ENCODE measurements at regions not wholly inside any gene's neighbourhood (a gene's known extent, or its start where the extent isn't known, plus 50 kb on each side); places are given as distances from the start of the nearest gene placed in this dataset.

DNA sequence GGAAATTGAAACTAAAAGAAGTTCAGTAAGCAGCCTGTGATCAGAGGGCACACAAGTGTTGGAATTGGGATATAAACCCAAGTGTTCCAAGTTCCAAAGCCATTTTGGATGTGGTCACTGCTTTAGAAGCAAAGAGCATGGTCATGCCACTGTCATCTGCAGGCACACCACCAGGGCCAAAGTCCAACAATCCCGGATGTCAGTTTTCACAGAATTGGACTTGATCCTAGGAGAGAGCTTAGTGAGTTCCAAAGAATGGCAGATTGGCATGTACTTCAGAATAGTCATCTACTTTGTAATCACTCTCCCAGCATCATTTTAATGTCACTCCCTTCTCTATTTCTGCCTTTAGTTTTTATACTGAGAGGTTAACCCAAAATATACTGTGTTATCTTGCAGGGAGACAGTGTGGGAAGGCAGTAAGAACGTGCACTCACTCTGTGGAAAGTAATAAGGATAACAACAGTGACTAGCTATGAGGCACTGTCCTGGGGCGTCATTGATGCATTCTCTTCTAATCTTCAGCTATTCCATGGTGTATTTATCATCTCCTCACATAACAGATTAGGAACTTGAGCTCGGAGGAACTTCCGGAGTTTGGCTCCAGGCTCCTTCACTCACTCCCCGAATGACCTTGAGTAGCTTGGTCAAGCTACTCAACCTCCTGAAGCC is 388.0 kb downstream of the ACTL7B start:
- H3K4me3 ChIP-seq (ENCODE audit: control insufficient read depth in 2 of 3, extremely low read depth in 1 of 3, insufficient read depth in 2 of 3, low read depth in 1 of 3, low read length in 3 of 3) = no peak overlapping the region
- FAIRE-seq (peak; percentile 48), DNase-seq (ENCODE audit: low read depth, low spot score) (no peak)
- H3K9ac ChIP-seq (ENCODE audit: control insufficient read depth, extremely low read depth, insufficient read depth, low read length) = no peak overlapping the region
- no peak overlapping the region for H3K27ac ChIP-seq (ENCODE audit: control insufficient read depth, insufficient read depth, low read length)
- no peaks in the 10 kb centered on the region for H3K9me1 ChIP-seq (ENCODE audit: control insufficient read depth, extremely low read depth, insufficient read depth, low read length)
- H3K4me1 ChIP-seq (ENCODE audit: control insufficient read depth, extremely low read depth, insufficient read depth, low read length) = peaks cover 7% of the 10 kb centered on the region
- no peak overlapping the region for H2AFZ ChIP-seq (ENCODE audit: control insufficient read depth, low read length)
- H3K4me2 ChIP-seq (ENCODE audit: control insufficient read depth, extremely low read depth, insufficient read depth, low read depth, low read length) = no peak overlapping the region
- no peaks in the 10 kb centered on the region for H3K9me3 ChIP-seq (ENCODE audit: control insufficient read depth, low read depth, low read length)
- H4K20me1 ChIP-seq (ENCODE audit: control insufficient read depth, extremely low read depth, insufficient read depth, low read length) = no peaks in the 10 kb centered on the region
- no peaks in the 10 kb centered on the region for H3K27me3 ChIP-seq (ENCODE audit: control insufficient read depth, extremely low read depth, insufficient read depth, low read length)
- H3K79me2 ChIP-seq (ENCODE audit: control insufficient read depth, insufficient read depth, low read length) = no peaks in the 10 kb centered on the region
- TF ChIP-seq, protein P1, sequence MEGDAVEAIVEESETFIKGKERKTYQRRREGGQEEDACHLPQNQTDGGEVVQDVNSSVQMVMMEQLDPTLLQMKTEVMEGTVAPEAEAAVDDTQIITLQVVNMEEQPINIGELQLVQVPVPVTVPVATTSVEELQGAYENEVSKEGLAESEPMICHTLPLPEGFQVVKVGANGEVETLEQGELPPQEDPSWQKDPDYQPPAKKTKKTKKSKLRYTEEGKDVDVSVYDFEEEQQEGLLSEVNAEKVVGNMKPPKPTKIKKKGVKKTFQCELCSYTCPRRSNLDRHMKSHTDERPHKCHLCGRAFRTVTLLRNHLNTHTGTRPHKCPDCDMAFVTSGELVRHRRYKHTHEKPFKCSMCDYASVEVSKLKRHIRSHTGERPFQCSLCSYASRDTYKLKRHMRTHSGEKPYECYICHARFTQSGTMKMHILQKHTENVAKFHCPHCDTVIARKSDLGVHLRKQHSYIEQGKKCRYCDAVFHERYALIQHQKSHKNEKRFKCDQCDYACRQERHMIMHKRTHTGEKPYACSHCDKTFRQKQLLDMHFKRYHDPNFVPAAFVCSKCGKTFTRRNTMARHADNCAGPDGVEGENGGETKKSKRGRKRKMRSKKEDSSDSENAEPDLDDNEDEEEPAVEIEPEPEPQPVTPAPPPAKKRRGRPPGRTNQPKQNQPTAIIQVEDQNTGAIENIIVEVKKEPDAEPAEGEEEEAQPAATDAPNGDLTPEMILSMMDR (optimal IDR thresholded peaks at IDR 0.05 in 1 of 3, IDR thresholded peaks at IDR 0.05 in 1 of 3, conservative IDR thresholded peaks at IDR 0.05 in 1 of 3; ENCODE audit: extremely low read depth in 1 of 3, insufficient read depth in 2 of 3, low read length in 3 of 3) = no peak
- TF ChIP-seq EZH2 (IDR thresholded peaks at IDR 0.05; ENCODE audit: low read length) = no peak
- no peaks in the 10 kb centered on the region for H3K36me3 ChIP-seq (ENCODE audit: control insufficient read depth in 2 of 2, extremely low read depth in 1 of 2, insufficient read depth in 2 of 2, low read length in 2 of 2)
- dilution Hi-C loops (cut with MboI; ENCODE audit: extremely low pct_ligation_motif_present, low sequenced_read_pairs) = no loop called here

DNA sequence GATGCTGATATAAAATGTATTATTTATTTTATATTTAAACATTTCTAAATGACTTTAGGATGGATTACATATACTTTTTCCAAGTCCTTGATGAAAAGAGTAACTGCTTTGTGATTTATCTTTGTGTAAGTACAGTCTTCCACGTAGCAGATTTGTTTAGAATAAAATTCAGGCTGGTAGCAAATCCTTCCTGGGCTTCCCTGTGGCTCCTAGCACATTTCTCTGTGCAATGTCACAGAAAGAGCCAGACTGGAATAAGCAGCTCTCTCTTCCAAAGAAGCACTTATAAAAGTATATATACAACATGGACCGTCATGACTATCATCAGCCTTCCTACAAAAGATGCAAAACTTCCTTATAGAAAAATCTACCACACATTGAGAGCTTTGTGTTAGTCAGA is 388.6 kb downstream of the ACTL7B start:
- Histone ChIP-seq H3K79me2 (ENCODE audit: control insufficient read depth, insufficient read depth, low read length) (no peaks in the 10 kb centered on the region), H3K4me2 (ENCODE audit: control insufficient read depth, extremely low read depth, insufficient read depth, low read depth, low read length) (no peak overlapping the region), H3K27me3 (ENCODE audit: control insufficient read depth, extremely low read depth, insufficient read depth, low read length) (no peaks in the 10 kb centered on the region), H3K36me3 (ENCODE audit: control insufficient read depth in 2 of 2, extremely low read depth in 1 of 2, insufficient read depth in 2 of 2, low read length in 2 of 2) (no peaks in the 10 kb centered on the region), H2AFZ (ENCODE audit: control insufficient read depth, low read length) (no peak overlapping the region), H3K27ac (ENCODE audit: control insufficient read depth, insufficient read depth, low read length) (no peak overlapping the region), H3K9ac (ENCODE audit: control insufficient read depth, extremely low read depth, insufficient read depth, low read length) (no peak overlapping the region), H3K4me1 (ENCODE audit: control insufficient read depth, extremely low read depth, insufficient read depth, low read length) (peaks cover 6% of the 10 kb centered on the region), H4K20me1 (ENCODE audit: control insufficient read depth, extremely low read depth, insufficient read depth, low read length) (no peaks in the 10 kb centered on the region), H3K4me3 (ENCODE audit: control insufficient read depth in 2 of 3, extremely low read depth in 1 of 3, insufficient read depth in 2 of 3, low read depth in 1 of 3, low read length in 3 of 3) (no peak overlapping the region), H3K9me3 (ENCODE audit: control insufficient read depth, low read depth, low read length) (no peaks in the 10 kb centered on the region), H3K9me1 (ENCODE audit: control insufficient read depth, extremely low read depth, insufficient read depth, low read length) (no peaks in the 10 kb centered on the region)
- dilution Hi-C loops (cut with MboI; ENCODE audit: extremely low pct_ligation_motif_present, low sequenced_read_pairs) = no loop called here
- DNase-seq (ENCODE audit: low read depth, low spot score) = no peak
- no peak for FAIRE-seq
- no peak for TF ChIP-seq EZH2 (IDR thresholded peaks at IDR 0.05; ENCODE audit: low read length)
- TF ChIP-seq, protein P1 (optimal IDR thresholded peaks at IDR 0.05 in 1 of 3, IDR thresholded peaks at IDR 0.05 in 1 of 3, conservative IDR thresholded peaks at IDR 0.05 in 1 of 3; ENCODE audit: extremely low read depth in 1 of 3, insufficient read depth in 2 of 3, low read length in 3 of 3) = no peak

All from keratinocyte (primary cell).